CD4-positive, alpha-beta T cell treated with Interleukin-21 for 1 hour (primary cell): ENCODE measurements at regions not wholly inside any gene's neighbourhood (a gene's known extent, or its start where the extent isn't known, plus 50 kb on each side); places are given as distances from the start of the nearest gene placed in this dataset.

Source experiments
- DNase-seq: peaks from one replicate; pipeline ENCODE4 v3.0.0-alpha.2; 2020

DNA sequence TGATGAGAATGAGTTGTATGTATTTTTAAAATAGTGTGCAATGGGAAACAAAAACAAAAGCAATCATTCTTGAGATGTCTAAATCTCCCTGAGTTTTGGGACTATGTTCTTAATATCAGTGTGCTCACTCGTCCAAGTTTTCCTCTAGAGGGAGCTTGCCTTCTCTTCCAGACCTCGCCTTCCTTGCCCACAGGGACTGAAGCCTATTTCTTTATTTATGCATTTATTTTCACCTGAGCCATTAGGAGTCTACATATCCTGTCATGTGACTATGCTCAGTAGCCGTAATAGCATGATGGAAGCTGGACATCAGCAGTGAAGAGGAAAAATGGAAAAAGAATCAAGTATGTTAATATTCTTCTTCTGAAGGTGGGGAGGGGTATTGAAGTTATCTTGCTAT lies 131.2 kb downstream of the SH3BGRL2 start:
- DNase-seq = no peak

DNA sequence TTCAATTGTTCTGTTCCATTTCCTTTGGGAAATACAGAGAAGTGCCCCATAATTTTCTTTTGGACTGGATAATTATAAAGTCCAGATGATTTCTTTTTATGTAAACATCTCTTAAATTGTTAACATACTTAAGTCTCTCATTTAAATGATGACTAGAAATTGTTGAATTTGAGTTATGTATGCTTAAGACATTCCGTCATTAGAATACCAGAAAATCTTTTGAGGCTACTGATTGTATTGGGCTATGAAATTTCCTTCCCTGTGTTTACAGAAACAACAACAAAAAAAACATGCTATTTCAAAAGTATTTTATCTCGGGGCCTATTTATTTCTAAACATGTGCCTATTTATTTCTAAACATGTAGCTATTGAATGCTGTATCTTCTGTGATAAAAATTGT lies 125.4 kb downstream of the SH3BGRL2 start:
- DNase-seq = no peak

GRCh38 chr6:79755967-79756366 lies 124.8 kb downstream of the SH3BGRL2 start:
- DNase-seq = no peak
